NCI-H2029 (cell line): ENCODE measurements at regions not wholly inside any gene's neighbourhood (a gene's known extent, or its start where the extent isn't known, plus 50 kb on each side); places are given as distances from the start of the nearest gene placed in this dataset.
"Not testable (repeated sequence)": the region's sequence is repeated elsewhere in the genome, so short reads cannot be mapped to it uniquely, and the experiment has no call there.

ENCODE experiments used
- DNase-seq: peaks from one replicate; lab custom pipeline; 2025; lab: John Stamatoyannopoulos, UW

DNA sequence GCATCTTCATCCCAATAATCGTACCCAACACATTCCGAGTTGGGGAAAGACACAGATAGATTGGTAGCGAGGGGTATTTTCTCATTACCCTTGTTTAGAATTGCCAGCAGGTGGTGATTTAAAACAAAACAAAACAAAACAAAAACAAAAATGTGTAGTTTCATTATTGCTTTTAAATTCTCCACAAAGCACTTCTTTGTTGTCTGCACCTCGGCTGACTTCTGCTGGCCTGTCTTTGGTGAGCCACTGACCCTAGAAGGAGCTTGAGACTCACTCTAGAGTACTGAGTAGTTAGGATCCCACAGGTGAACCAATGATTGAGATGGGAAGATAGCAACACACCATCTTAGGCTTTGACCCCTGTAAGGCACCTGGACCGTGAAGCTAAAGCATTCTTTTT, 105.4 kb upstream of the BET1 start:
- no peak for DNase-seq

- DNase-seq: no peak
Measured at GRCh38 chr7:94111009-94111408, 106.9 kb upstream of the BET1 start.

- DNase-seq: no peak
Measured at GRCh38 chr7:94115316-94115715, 111.2 kb upstream of the BET1 start.

- no peak for DNase-seq
Measured at GRCh38 chr7:94123136-94123535, 119.0 kb upstream of the BET1 start.

DNA sequence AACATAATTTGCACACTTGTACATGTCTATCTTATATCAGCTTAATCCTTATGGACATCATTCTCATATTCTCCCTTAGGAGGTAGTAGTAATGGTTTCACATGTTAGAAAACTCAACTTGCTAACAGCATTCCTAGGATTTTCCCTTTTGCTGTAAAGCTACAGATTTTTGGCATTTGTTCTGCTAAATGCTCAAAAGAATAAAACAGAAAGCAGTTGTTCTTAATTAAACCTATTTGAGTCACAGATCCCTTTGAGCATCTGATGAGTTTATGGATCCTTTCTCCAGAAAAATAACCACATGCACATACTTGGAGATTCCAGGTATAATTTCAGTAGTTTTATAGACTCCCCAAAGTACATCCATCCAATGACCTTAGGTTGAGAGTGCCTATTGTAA, 122.9 kb upstream of the BET1 start:
- no peak for DNase-seq

GRCh38 chr7:94128072-94128471, 123.9 kb upstream of the BET1 start:
- no peak for DNase-seq

DNA sequence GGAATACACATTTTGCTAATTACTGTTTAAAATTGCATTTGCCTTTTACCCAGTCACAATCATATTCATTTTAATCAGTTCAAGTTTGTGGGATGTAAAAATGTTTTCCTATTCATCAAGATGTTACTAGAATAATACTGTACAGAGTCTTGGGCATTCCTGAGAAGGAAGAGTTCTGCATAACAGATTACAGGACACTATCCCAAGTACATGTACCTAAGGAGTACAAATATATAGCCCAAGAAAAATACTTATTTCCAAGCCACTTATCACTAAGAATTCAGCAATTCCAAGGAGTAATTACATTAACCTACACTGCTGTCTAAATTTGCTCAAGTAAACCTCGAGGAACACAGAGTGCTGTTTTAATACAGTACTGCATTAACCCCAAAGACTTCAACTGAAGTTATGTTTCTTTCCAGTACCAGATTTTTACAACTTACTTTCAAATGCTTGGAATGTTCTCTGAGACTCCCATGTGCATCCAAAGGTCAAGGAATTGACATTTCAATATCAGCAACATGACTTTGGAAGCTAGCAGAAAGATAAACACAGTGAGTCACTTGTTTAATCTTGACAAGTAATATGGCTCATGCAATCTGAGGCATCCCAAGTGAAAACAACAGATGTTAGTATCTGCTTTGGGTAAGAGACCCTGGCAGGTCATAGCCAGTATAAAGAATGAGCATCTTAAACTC, 125.4 kb upstream of the BET1 start:
- no peak for DNase-seq

GRCh38 chr7:94130716-94131115, 126.6 kb upstream of the BET1 start:
- no peak for DNase-seq

DNA sequence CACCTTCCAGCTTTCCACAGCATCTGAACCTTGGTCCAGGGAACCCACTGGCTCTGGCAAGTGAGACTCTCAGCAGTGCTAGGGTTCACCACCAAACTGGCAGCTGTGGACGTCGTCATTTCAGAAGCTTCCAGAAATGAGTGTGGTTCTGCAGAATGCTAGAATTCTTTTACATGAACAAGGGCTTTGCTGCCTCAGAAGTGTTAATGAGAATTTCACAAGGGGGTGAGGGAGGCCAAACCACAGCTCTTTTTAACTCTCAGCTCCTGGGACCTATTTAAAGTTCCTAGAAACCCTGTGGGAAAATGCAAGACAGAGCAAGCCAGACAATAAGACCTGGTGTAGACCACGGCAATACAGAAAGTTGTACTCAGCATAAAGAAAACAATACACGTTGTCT, 129.3 kb upstream of the BET1 start:
- DNase-seq: no peak

GRCh38 chr7:94135180-94135579, 131.0 kb upstream of the BET1 start:
- no peak for DNase-seq

GRCh38 chr7:94142281-94142680, 138.1 kb upstream of the BET1 start:
- no peak for DNase-seq

DNA sequence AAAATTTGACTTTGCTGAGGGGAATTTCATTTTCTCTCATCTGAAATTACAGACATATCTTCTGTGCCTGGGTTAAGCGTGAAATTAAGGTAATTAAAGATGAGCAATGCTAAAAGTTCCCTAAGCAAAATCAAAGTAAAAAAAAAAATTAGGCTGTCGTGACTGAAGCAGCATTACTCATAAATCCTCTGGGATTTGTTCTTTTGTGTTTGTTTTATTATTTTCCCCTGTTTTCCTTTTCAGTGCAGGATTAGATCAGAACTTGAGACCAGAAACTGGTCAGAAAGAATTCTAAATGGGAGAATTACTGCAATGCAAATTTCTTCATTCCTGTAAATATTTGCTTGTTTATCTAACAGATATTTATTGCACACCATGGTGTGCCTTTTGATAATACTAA, 141.4 kb upstream of the BET1 start:
- no peak for DNase-seq

- DNase-seq: no peak
Measured at GRCh38 chr7:94146408-94146807, 142.3 kb upstream of the BET1 start.

DNA sequence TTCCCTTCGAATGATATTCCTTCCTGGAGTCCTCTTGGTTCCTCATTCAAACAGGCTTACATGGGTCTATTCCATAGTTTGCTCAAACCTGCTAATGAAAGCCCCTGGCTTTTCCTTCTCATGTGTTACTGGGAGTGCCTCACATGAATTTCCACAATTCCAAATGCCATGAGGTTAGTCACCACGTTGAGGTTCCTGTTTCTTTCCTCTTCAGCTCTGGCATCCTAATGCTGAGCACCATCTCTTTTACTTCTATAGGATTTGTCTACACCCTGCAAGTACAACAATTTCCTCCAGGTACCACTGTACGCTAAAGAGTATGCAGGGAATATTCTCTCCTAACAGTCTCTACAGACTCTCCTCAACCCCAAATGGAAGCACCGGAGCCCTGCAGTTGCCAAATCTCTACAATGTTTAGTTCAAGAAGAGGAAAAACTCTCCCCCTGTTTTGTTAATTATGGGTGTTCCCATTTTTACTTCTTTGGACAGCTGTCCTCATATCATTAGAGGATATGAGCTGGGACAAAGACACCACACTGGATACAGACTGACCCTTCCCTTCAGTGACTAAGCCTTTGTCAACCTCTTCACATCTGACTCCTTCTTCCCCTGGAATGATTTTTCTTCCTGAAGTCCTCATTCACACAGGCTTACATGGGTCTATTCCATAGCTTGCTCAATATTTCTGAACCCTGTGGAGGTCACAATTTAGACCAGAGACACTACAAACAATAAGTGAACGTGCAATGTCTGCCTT, 145.8 kb upstream of the BET1 start:
- no peak for DNase-seq

GRCh38 chr7:94154182-94154581, 150.0 kb upstream of the BET1 start:
- no peak for DNase-seq

GRCh38 chr7:94154858-94155257, 150.7 kb upstream of the BET1 start:
- DNase-seq: no peak

DNA sequence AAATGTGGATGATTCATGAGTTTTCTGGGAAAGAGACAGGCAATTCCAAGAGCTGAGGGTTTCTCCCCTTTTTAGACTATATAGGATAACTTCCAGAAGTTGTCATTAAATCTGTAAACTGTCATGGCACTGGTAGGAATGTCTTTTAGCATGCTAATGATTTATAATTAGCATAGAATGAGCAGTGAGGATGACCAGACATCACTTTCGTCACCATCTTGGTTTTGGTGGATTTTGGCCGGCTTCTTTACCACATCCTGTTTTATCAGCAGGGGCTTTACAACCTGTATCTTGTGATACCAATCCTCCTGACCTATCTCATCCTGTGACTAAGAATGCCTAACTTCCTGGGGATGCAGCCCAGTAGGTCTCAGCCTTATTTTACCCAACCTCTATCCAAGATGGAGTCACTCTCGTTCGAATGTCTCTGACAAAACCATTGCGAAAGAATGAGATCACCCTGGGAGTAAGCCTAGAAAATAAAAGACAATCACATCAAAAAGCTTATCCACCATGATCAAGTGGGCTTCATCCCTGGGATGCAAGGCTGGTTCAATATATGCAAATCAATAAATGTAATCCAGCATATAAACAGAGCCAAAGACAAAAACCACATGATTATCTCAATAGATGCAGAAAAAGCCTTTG, 153.6 kb upstream of the BET1 start:
- DNase-seq: not testable (repeated sequence)

DNA sequence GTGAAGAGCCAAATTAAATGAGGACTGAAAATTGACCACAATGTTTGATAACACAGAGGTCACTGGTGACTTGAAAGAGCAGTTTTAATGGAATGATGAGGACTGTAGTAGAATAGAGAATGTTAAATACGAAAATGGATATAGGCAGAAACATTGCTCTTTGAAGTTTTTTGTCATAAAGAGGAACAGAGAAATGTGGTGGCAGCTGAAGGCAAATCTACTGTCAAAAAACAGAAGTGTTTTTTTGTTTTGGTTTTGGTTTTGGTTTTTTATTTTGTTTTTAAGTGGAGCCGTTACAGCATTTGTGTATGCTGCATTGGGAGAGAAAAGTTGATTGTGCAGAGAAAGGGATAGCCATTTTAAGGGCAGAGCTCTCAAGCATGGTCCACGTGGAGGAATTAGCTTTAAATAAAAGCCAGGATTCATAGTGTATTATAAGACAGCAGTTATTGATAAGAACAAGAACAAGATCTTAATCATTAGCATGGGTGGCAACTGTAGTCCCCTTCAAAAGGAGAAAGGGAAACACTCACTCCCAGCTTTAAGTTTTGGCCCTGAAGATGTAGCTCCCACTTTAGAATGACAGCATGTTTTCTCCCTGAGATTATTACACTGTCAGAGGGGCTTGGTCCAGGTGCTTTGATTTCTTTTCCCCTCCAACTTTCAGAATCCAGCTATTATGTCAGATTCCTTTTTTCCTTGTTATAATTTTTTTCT, 156.7 kb upstream of the BET1 start:
- DNase-seq: no peak

DNA sequence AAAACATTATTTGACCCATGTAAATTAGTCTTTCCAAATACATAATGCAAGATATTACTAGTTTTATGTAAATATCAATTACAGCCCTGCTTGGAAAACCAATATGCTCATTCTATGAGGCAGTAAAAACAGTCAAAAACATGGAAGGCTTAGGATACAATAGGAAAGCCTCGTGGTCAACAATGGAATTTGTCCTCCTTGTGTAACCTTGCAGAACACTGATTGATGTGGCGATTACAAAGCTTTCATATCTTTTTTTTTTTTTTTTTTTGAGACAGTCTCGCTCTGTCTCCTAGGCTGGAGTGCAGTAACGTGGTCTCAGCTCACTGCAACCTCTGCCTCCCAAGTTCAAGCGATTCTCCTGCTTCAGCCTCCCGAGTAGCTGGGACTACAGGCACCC, 157.3 kb upstream of the BET1 start:
- no peak for DNase-seq

DNA sequence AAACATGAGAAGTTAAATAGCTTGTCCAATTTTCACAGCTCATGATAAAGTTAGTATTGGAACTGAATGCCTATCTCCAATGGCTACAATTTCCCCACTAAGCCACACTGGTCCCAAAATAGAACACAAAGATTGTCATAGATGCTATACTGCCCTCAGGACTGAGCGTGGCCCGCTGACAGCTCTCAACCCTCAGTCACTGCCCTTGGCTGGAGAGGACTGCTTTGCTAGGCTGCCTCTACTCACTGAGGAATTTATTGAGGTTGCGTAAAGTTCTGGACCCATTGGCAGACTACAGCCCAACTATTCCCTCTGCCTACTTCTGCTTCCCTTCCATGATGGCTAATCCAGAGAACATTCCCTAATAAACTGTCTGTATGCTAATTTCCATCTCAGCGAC, 165.5 kb upstream of the BET1 start:
- DNase-seq: no peak

GRCh38 chr7:94170836-94171235, 166.7 kb upstream of the BET1 start:
- DNase-seq: no peak

GRCh38 chr7:94173436-94173835, 169.3 kb upstream of the BET1 start:
- no peak for DNase-seq

GRCh38 chr7:94174375-94174774, 170.2 kb upstream of the BET1 start:
- DNase-seq: no peak
